ENCODE measurements at regions not wholly inside any gene's neighbourhood (a gene's known extent, or its start where the extent isn't known, plus 50 kb on each side); places are given as distances from the start of the nearest gene placed in this dataset.

DNA sequence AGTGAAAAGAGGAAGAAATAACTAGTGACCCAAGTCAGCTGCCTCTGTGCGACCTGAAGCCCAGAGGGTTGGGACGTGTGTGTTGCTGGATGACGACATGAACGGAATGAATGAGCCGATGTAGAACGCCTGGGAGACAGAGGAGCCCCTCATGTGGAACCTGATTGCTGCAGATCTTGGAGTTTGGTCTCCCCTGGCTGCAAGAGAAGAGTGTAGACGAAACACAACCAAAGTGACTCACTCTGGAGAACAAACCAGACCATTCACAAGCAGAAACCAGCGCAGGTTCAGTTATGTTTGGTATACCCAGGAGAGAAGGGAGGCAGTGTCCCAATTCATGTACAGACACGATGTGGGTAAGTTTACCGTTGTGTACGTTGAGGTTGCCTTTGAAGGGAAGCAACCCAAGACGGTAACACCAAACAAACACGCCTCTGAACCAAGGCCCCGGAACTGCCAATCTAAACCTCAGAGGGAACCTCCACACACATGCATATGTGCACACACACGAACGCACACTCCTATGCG lies 265.9 kb downstream of the BMP7 start:
- no peak for TF ChIP-seq TAF1 (IDR thresholded peaks at IDR 0.05; ENCODE audit: low read depth)
- TF ChIP-seq, protein P1, sequence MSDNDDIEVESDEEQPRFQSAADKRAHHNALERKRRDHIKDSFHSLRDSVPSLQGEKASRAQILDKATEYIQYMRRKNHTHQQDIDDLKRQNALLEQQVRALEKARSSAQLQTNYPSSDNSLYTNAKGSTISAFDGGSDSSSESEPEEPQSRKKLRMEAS (IDR thresholded peaks at IDR 0.05) = no peak

Measured in Ishikawa (cell line).